ENCODE measurements at regions not wholly inside any gene's neighbourhood (a gene's known extent, or its start where the extent isn't known, plus 50 kb on each side); places are given as distances from the start of the nearest gene placed in this dataset.

DNA sequence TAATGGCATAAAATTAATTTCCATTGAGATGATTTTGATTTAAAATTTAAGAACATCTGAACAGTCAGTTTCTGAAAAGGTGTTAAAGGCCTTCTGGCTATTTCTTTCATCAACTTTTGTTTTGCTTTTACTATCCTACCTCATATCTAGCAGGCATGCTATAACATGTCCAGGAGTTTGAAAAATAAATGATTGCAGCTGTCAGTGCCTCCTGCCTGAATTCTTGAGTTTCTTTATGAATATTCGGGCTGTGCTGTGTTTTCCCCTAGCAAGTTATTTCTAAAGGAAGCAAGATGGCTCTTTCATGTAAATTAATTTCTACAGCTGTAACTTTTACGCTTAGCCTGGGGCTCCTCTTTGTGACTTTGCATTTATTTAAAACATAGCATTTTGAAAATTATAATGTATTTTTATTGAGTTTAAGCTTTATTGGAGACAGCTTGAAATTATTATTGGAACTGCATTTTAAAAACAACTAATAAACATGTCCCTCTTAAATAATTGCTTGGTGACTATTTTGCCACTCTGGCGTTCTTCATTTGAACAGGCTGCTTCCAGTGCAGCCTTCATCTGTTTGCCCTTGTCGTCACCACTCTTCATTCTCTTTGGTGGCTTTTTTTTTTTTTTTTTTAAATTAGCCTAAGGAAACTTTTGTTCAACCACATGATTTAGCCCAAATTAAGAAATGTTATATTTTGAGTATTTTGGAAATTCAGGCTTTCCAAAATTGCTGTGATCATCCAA, 1083.4 kb upstream of the LRRN3 start:
- Histone ChIP-seq H3K4me3 (no peak overlapping the region), H3K27me3 (no peaks in the 10 kb centered on the region), H3K27ac (no peak overlapping the region), H3K9me3 (no peaks in the 10 kb centered on the region), H3K4me1 (no peaks in the 10 kb centered on the region), H3K36me3 (no peaks in the 10 kb centered on the region)
- DNase-seq (no peak), ATAC-seq (no peak)
- intact Hi-C loops (cut with DNase I; ENCODE audit: low total_unique reads) (no loop called here), in situ Hi-C loops (cut with MboI; ENCODE audit: low sequenced_read_pairs in 4 of 4) (no loop called here)
- TF ChIP-seq CTCF (IDR thresholded peaks at IDR 0.05 in 4 of 5, conservative IDR thresholded peaks at IDR 0.05 in 1 of 5) (no peak), POLR2A (IDR thresholded peaks at IDR 0.05) (no peak)

DNA sequence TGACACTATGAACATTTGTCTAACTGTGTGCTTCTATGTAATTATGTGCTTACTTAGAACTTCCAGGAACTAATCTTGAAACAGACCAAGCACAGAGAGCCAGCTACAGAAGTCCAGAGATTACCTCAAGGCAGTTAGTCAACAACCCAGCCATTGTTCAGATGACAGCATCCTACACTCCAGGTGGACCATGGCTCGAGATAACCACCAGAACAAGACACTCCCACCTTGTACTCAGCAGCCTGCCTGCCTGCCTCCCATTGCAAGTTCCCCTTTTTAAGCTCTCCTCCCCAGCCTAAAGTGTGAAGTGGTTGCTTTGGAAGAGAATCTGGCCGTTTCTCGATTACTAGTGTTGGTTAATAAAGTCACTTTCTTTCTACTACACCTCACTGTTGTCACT, 1080.6 kb upstream of the LRRN3 start:
- Histone ChIP-seq H3K27ac (no peak overlapping the region), H3K9me3 (no peaks in the 10 kb centered on the region), H3K4me1 (no peaks in the 10 kb centered on the region), H3K36me3 (no peaks in the 10 kb centered on the region), H3K4me3 (no peak overlapping the region), H3K27me3 (no peaks in the 10 kb centered on the region)
- ATAC-seq (no peak), DNase-seq (no peak)
- TF ChIP-seq CTCF (IDR thresholded peaks at IDR 0.05 in 4 of 5, conservative IDR thresholded peaks at IDR 0.05 in 1 of 5) (no peak), POLR2A (IDR thresholded peaks at IDR 0.05) (no peak)
- intact Hi-C loops (cut with DNase I; ENCODE audit: low total_unique reads) (no loop called here), in situ Hi-C loops (cut with MboI; ENCODE audit: low sequenced_read_pairs in 4 of 4) (no loop called here)

DNA sequence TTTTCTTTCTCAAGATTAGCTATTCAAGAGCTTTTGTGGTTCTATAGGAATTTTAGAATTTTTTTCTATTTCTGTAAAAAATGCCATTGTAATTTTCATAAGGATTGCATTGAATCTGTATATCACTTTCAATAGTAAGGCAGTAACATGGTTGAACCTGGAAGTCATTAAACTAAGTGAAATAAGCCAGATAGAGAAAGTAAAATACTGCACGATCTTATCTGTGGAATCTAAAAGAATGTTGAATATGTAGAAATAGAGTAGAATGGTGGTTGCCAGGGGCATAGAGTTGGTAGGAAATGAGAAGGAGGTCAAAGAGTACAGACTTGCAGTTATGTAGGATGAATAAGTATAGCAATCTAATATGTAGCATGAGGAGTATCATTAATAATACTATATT, 1073.5 kb upstream of the LRRN3 start:
- DNase-seq (no peak), ATAC-seq (no peak)
- intact Hi-C loops (cut with DNase I; ENCODE audit: low total_unique reads) (no loop called here), in situ Hi-C loops (cut with MboI; ENCODE audit: low sequenced_read_pairs in 4 of 4) (no loop called here)
- TF ChIP-seq CTCF (IDR thresholded peaks at IDR 0.05 in 4 of 5, conservative IDR thresholded peaks at IDR 0.05 in 1 of 5): no peak
- TF ChIP-seq POLR2A (IDR thresholded peaks at IDR 0.05): no peak
- Histone ChIP-seq H3K4me1 (no peaks in the 10 kb centered on the region), H3K27me3 (no peaks in the 10 kb centered on the region), H3K36me3 (no peaks in the 10 kb centered on the region), H3K4me3 (no peak overlapping the region), H3K9me3 (no peaks in the 10 kb centered on the region), H3K27ac (no peak overlapping the region)

- intact Hi-C loops (cut with DNase I; ENCODE audit: low total_unique reads): no loop called here
- Histone ChIP-seq H3K27me3 (no peaks in the 10 kb centered on the region), H3K36me3 (no peaks in the 10 kb centered on the region), H3K9me3 (no peaks in the 10 kb centered on the region), H3K27ac (no peak overlapping the region), H3K4me1 (no peaks in the 10 kb centered on the region), H3K4me3 (no peak overlapping the region)
- no peak for TF ChIP-seq CTCF (IDR thresholded peaks at IDR 0.05 in 4 of 5, conservative IDR thresholded peaks at IDR 0.05 in 1 of 5)
- TF ChIP-seq POLR2A (IDR thresholded peaks at IDR 0.05): no peak
- DNase-seq (no peak), ATAC-seq (no peak)
- in situ Hi-C loops (cut with MboI; ENCODE audit: low sequenced_read_pairs in 4 of 4): no loop called here
Measured at GRCh38 chr7:110027385-110027784, 1063.5 kb upstream of the LRRN3 start.

- TF ChIP-seq CTCF (IDR thresholded peaks at IDR 0.05 in 4 of 5, conservative IDR thresholded peaks at IDR 0.05 in 1 of 5) (no peak), POLR2A (IDR thresholded peaks at IDR 0.05) (no peak)
- no peaks in the 10 kb centered on the region for H3K27me3 ChIP-seq
- DNase-seq (no peak), ATAC-seq (no peak)
- no peaks in the 10 kb centered on the region for H3K9me3 ChIP-seq
- intact Hi-C loops (cut with DNase I; ENCODE audit: low total_unique reads): no loop called here
- no peaks in the 10 kb centered on the region for H3K4me1 ChIP-seq
- in situ Hi-C loops (cut with MboI; ENCODE audit: low sequenced_read_pairs in 4 of 4): no loop called here
- no peaks in the 10 kb centered on the region for H3K36me3 ChIP-seq
- H3K4me3 ChIP-seq: no peak overlapping the region
- H3K27ac ChIP-seq: no peak overlapping the region
Measured at GRCh38 chr7:110043519-110043918, 1047.4 kb upstream of the LRRN3 start.
